ENCODE measurements at regions not wholly inside any gene's neighbourhood (a gene's known extent, or its start where the extent isn't known, plus 50 kb on each side); places are given as distances from the start of the nearest gene placed in this dataset.

GRCh38 chr3:72548981-72549380, 299.3 kb downstream of the SHQ1 start:
- TF ChIP-seq RFX5 (IDR thresholded peaks at IDR 0.05; ENCODE audit: low read depth, low read length) (no peak), SMC3 (IDR thresholded peaks at IDR 0.05; ENCODE audit: low read depth, low read length) (no peak), CTCF (conservative IDR thresholded peaks at IDR 0.05; ENCODE audit: low read depth, low read length) (no peak), MXI1 (IDR thresholded peaks at IDR 0.05; ENCODE audit: borderline replicate concordance, low read depth, low read length) (no peak), MAZ (IDR thresholded peaks at IDR 0.05; ENCODE audit: borderline replicate concordance, low read depth, low read length) (no peak), MAFK (IDR thresholded peaks at IDR 0.05; ENCODE audit: low read depth, low read length) (no peak), CEBPB (IDR thresholded peaks at IDR 0.05; ENCODE audit: low read depth, low read length) (no peak), USF2 (IDR thresholded peaks at IDR 0.05; ENCODE audit: low read depth, low read length) (no peak), BHLHE40 (IDR thresholded peaks at IDR 0.05; ENCODE audit: low read depth, low read length) (no peak), POLR2A (IDR thresholded peaks at IDR 0.05; ENCODE audit: low read depth, low read length) (no peak), RAD21 (IDR thresholded peaks at IDR 0.05; ENCODE audit: low read length) (no peak), FOS (IDR thresholded peaks at IDR 0.05; ENCODE audit: low read depth, low read length) (no peak), NFE2L2 (IDR thresholded peaks at IDR 0.05; ENCODE audit: low read depth, low read length) (no peak)

Measured in IMR-90 (cell line).